Gastroesophageal sphincter (tissue), 3 donors: ENCODE measurements at regions not wholly inside any gene's neighbourhood (a gene's known extent, or its start where the extent isn't known, plus 50 kb on each side); places are given as distances from the start of the nearest gene placed in this dataset.

Source experiments
- CTCF ChIP-seq, 4 experiments: fragments of 200-600 bp in 2 of 4; fragments of 450-650 bp in 2 of 4; sonication (generic) in 1 of 4; IDR thresholded peaks; one replicate each; pipeline ENCODE4 v1.5.1; 2017 to 2019; ENCODE audit warnings: antibody characterized with exemption in 4 of 4, mild to moderate bottlenecking in 2 of 4, moderate library complexity in 2 of 4
- EP300 ChIP-seq: sonication (generic); formaldehyde crosslinking; IDR thresholded peaks from one replicate; pipeline ENCODE4 v1.6.1; 2017; ENCODE audit warnings: antibody characterized with exemption, mild to moderate bottlenecking
- POLR2A ChIP-seq, 2 donors: fragments of 450-650 bp; IDR thresholded peaks; one replicate each; pipeline ENCODE4 v1.6.1; 2017; ENCODE audit warnings: antibody characterized with exemption in 2 of 2, mild to moderate bottlenecking in 2 of 2, moderate library complexity in 1 of 2
- POLR2AphosphoS5 ChIP-seq: sonication (generic); formaldehyde crosslinking; IDR thresholded peaks from one replicate; pipeline ENCODE4 v1.6.1; 2017; ENCODE audit warnings: antibody characterized with exemption

- TF ChIP-seq CTCF (IDR thresholded peaks at IDR 0.05) (no peak), POLR2A (IDR thresholded peaks at IDR 0.05) (no peak), POLR2AphosphoS5 (no peak), EP300 (no peak)
Observed at GRCh38 chr13:70544706-70545105, 436.5 kb upstream of the KLHL1 start.
